Caco-2 (cell line): ENCODE measurements at regions not wholly inside any gene's neighbourhood (a gene's known extent, or its start where the extent isn't known, plus 50 kb on each side); places are given as distances from the start of the nearest gene placed in this dataset.

ENCODE experiments used
- BruUV-seq: library from RNA; stranded (reverse); fragments of 400-500 nt; replicated peaks from 2 replicates; lab custom pipeline; 2021; lab: Mats Ljungman, UMichigan
- CTCF ChIA-PET: fragments of 300-600 bp; sonication (Branson Sonifier 250); formaldehyde crosslinking; loops from one replicate; lab custom pipeline; 2022; ENCODE audit warnings: antibody characterized with exemption; lab: Charles Lee
- POLR2A ChIA-PET: fragments of 300-600 bp; sonication (Branson Sonifier 250); formaldehyde crosslinking; loops from one replicate; lab custom pipeline; 2022; ENCODE audit warnings: antibody characterized with exemption; lab: Charles Lee
- DNase-seq, 2 experiments: peaks; one replicate each; pipeline versions ENCODE4 v3.0.0 to v3.0.0-alpha.2; 2020 to 2022
- H3K27me3 ChIP-seq: replicated peaks from 2 replicates; pipeline ENCODE4 v1.6.0; 2011; ENCODE audit warnings: low read length; ENCODE audit not compliant: control insufficient read depth, insufficient read depth
- H3K36me3 ChIP-seq: 2 replicates; pipeline ENCODE4 v1.5.1; 2011; ENCODE audit warnings: low read length; ENCODE audit not compliant: control insufficient read depth, insufficient read depth
- H3K4me1 ChIP-seq: fragments of 250-450 bp; sonication (Bioruptor Pico); 2 replicates; pipeline ENCODE4 v1.5.1; 2020; ENCODE audit warnings: mild to moderate bottlenecking
- H3K4me3 ChIP-seq: 2 replicates; pipeline ENCODE4 v1.5.1; 2011; ENCODE audit warnings: low read depth, mild to moderate bottlenecking, control low read depth, low read length
- H3K9me3 ChIP-seq: fragments of 250-450 bp; sonication (Bioruptor Pico); 2 replicates; pipeline ENCODE4 v1.5.1; 2020; ENCODE audit warnings: mild to moderate bottlenecking, moderate library complexity
- H3K27ac Mint-ChIP-seq: one replicate; pipeline ENCODE4 v1.8.0; 2022; ENCODE audit warnings: mixed read lengths; ENCODE audit not compliant: unreplicated experiment
- H3K27me3 Mint-ChIP-seq: one replicate; pipeline ENCODE4 v1.8.0; 2022; ENCODE audit warnings: mixed read lengths; ENCODE audit not compliant: insufficient read depth, unreplicated experiment
- H3K36me3 Mint-ChIP-seq: one replicate; pipeline ENCODE4 v1.8.0; 2022; ENCODE audit warnings: mild to moderate bottlenecking, mixed read lengths; ENCODE audit not compliant: insufficient read depth, unreplicated experiment
- H3K4me1 Mint-ChIP-seq: one replicate; pipeline ENCODE4 v1.8.0; 2022; ENCODE audit warnings: low read depth, mixed read lengths; ENCODE audit not compliant: unreplicated experiment
- H3K4me3 Mint-ChIP-seq: one replicate; pipeline ENCODE4 v1.8.0; 2022; ENCODE audit warnings: mild to moderate bottlenecking, moderate library complexity, mixed read lengths; ENCODE audit not compliant: unreplicated experiment
- H3K9me3 Mint-ChIP-seq: one replicate; pipeline ENCODE4 v1.8.0; 2022; ENCODE audit warnings: mixed read lengths; ENCODE audit not compliant: unreplicated experiment
- CTCF ChIP-seq, 2 experiments: fragments of 200-600 bp in 1 of 2; IDR thresholded peaks; 1 replicate in 1 of 2; 2 replicates in 1 of 2; pipeline versions ENCODE4 v1.5.1 to v1.8.0; 2011 to 2022; ENCODE audit warnings: antibody characterized with exemption in 1 of 2, control low read depth in 1 of 2, inconsistent platforms in 1 of 2, low read depth in 1 of 2, low read length in 1 of 2, mild to moderate bottlenecking in 1 of 2, moderate library complexity in 1 of 2; ENCODE audit not compliant: insufficient read depth in 1 of 2, severe bottlenecking in 1 of 2, unreplicated experiment in 1 of 2
- intact Hi-C: fragments of 100-400 bp; cut with micrococcal nuclease; formaldehyde crosslinking; loops from one replicate; pipeline ENCODE4 v1.10.0; 2022; ENCODE audit not compliant: unreplicated experiment

DNA sequence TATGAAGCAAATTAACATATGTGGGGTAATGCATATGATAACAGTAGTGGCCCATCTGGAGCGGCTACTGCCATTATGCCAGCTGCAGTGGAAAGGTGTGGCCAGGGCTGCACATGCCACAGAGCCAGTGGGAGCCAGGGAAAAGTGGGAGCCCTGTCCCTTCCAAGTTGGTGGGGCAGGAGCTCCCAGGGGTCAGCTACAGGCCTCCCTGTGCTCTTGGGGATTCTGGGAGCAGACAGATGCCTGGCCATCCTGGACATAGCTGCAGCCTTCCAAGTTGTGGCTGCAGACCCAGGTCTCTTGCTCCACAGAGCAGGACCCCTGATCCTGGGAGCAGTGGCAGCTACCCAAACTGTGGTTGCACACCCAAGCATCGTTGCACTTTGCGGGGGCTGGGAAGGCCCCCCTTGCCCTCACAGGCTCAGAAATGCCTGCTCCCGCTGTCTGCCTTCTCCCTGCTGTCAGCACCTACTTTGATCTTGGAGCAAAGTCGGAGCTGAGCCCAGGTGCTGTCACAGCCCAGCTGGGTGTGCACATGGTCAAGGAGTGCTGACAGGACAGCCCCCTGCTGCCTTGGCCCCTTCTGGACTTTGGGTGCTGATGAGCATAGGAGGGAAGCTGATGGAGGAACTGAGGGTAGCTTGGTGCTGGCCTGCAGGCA lies 67.8 kb downstream of the NAA11 start:
- TF ChIP-seq CTCF (IDR thresholded peaks at IDR 0.05; ENCODE audit: insufficient read depth in 1 of 2, low read depth in 1 of 2, low read length in 1 of 2, severe bottlenecking in 1 of 2, unreplicated experiment in 1 of 2): no peak
- CTCF ChIA-PET: no interaction called here
- Histone ChIP-seq H3K36me3 (no peaks in the 10 kb centered on the region), H3K27me3 (no peaks in the 10 kb centered on the region), H3K4me1 (no peaks in the 10 kb centered on the region), H3K4me3 (no peak overlapping the region), H3K9me3 (no peaks in the 10 kb centered on the region)
- Mint-ChIP-seq H3K4me3 (no peak overlapping the region), H3K4me1 (no peaks in the 10 kb centered on the region), H3K36me3 (no peaks in the 10 kb centered on the region), H3K27ac (no peak overlapping the region), H3K27me3 (peaks cover 2% of the 10 kb centered on the region), H3K9me3 (no peaks in the 10 kb centered on the region)
- no peak for DNase-seq
- intact Hi-C loops: no loop called here
- POLR2A ChIA-PET: no interaction called here
- BruUV-seq: no TSS peak

DNA sequence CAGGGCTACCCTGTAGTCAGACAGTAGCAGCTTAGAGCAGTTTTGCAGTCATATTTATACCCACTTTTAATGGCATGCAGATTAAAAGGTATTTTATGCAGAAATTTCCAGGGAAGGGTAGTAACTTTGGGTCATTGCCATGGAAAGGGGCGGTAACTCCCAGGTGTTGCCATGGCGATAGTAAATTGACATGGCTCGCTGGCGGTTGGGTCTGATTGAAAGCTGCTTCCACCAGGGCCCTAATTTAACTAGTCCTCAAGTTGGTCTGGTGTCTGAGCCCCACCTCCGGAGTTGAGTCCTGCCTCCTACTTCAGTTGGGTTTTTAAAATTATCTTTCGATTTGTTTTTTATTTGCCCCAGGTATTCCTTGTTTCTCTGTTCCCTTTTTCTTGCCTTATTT lies 70.1 kb downstream of the NAA11 start:
- no peak overlapping the region for H3K4me3 Mint-ChIP-seq
- no peak for TF ChIP-seq CTCF (IDR thresholded peaks at IDR 0.05; ENCODE audit: insufficient read depth in 1 of 2, low read depth in 1 of 2, low read length in 1 of 2, severe bottlenecking in 1 of 2, unreplicated experiment in 1 of 2)
- H3K27me3 Mint-ChIP-seq: peaks cover 2% of the 10 kb centered on the region
- no peaks in the 10 kb centered on the region for H3K9me3 ChIP-seq
- H3K4me3 ChIP-seq: no peak overlapping the region
- no peaks in the 10 kb centered on the region for H3K27me3 ChIP-seq
- ChIA-PET CTCF (no interaction called here), POLR2A (no interaction called here)
- intact Hi-C loops: no loop called here
- H3K4me1 Mint-ChIP-seq: no peaks in the 10 kb centered on the region
- no peaks in the 10 kb centered on the region for H3K36me3 ChIP-seq
- no peak for DNase-seq
- no peaks in the 10 kb centered on the region for H3K4me1 ChIP-seq
- H3K9me3 Mint-ChIP-seq: no peaks in the 10 kb centered on the region
- H3K36me3 Mint-ChIP-seq: no peaks in the 10 kb centered on the region
- H3K27ac Mint-ChIP-seq: no peak overlapping the region
- BruUV-seq: no TSS peak

DNA sequence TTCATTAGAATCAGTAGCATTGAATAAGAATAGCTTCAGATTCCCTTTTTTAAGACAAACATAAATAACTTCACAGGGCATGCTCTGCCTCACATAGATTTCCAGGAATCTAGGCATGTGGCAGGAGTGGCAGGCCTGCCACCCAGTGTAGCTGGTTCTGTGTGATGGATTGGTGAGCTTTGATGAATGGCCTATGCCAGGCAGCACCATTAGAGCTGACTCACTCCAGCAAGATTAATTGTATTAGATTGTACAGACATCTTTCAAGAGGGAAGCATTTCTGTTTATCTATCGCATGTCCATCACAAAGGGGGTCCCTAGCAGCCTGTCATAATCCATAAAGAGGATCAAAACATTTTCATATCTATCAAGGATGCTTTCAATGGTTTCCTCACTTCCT lies 71.9 kb downstream of the NAA11 start:
- Histone ChIP-seq H3K9me3 (no peaks in the 10 kb centered on the region), H3K4me1 (no peaks in the 10 kb centered on the region), H3K36me3 (no peaks in the 10 kb centered on the region), H3K27me3 (no peaks in the 10 kb centered on the region), H3K4me3 (no peak overlapping the region)
- POLR2A ChIA-PET: no interaction called here
- intact Hi-C loops: no loop called here
- peaks cover 2% of the 10 kb centered on the region for H3K27me3 Mint-ChIP-seq
- TF ChIP-seq CTCF (IDR thresholded peaks at IDR 0.05; ENCODE audit: insufficient read depth in 1 of 2, low read depth in 1 of 2, low read length in 1 of 2, severe bottlenecking in 1 of 2, unreplicated experiment in 1 of 2): no peak
- no TSS peak for BruUV-seq
- CTCF ChIA-PET: interaction anchor here (0.6 kb wide), 1 partner anchor 982 kb away, joined by 3 read pairs; no protein-coding TSS in a partner anchor
- no peaks in the 10 kb centered on the region for H3K36me3 Mint-ChIP-seq
- no peaks in the 10 kb centered on the region for H3K4me1 Mint-ChIP-seq
- no peak overlapping the region for H3K4me3 Mint-ChIP-seq
- no peaks in the 10 kb centered on the region for H3K9me3 Mint-ChIP-seq
- no peak for DNase-seq
- H3K27ac Mint-ChIP-seq: no peak overlapping the region
